ENCODE measurements at regions not wholly inside any gene's neighbourhood (a gene's known extent, or its start where the extent isn't known, plus 50 kb on each side); places are given as distances from the start of the nearest gene placed in this dataset.

GRCh38 chr4:111681751-111682150 is 463.5 kb upstream of the FAM241A start:
- DNase-seq (ENCODE audit: low read depth in 1 of 2, low spot score in 1 of 2) (no peak), ATAC-seq (no peak), FAIRE-seq (no peak)
- 63% methylated on average over 7 of the region's 7 CpGs for whole genome bisulfite sequencing (ENCODE audit: missing lambda C conversion rate)
- TF ChIP-seq, protein P1, sequence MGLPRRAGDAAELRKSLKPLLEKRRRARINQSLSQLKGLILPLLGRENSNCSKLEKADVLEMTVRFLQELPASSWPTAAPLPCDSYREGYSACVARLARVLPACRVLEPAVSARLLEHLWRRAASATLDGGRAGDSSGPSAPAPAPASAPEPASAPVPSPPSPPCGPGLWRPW (IDR thresholded peaks at IDR 0.05), result no peak
- no peak for TF ChIP-seq HOXB5 (CRISPR knock-in tag; IDR thresholded peaks at IDR 0.05)
- TF ChIP-seq HDAC2 (IDR thresholded peaks at IDR 0.05), result no peak
- TF ChIP-seq CBX2 (IDR thresholded peaks at IDR 0.05; ENCODE audit: borderline replicate concordance, low read depth), result no peak
- TF ChIP-seq TP53 (CRISPR knock-in tag; IDR thresholded peaks at IDR 0.05), result no peak
- no peak for TF ChIP-seq E2F6 (IDR thresholded peaks at IDR 0.05; ENCODE audit: borderline replicate concordance, low read depth)
- TF ChIP-seq ZSCAN20 (CRISPR knock-in tag; IDR thresholded peaks at IDR 0.05), result no peak
- no peak for TF ChIP-seq ZNF302 (CRISPR knock-in tag; IDR thresholded peaks at IDR 0.05)
- no peak for TF ChIP-seq SMC3 (IDR thresholded peaks at IDR 0.05)
- TF ChIP-seq, protein P2, sequence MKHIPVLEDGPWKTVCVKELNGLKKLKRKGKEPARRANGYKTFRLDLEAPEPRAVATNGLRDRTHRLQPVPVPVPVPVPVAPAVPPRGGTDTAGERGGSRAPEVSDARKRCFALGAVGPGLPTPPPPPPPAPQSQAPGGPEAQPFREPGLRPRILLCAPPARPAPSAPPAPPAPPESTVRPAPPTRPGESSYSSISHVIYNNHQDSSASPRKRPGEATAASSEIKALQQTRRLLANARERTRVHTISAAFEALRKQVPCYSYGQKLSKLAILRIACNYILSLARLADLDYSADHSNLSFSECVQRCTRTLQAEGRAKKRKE (CRISPR knock-in tag; IDR thresholded peaks at IDR 0.05; ENCODE audit: low read depth), result no peak
- no peak for TF ChIP-seq NR3C1 (IDR thresholded peaks at IDR 0.05)
- TF ChIP-seq HMGXB4 (CRISPR knock-in tag; IDR thresholded peaks at IDR 0.05; ENCODE audit: borderline replicate concordance), result no peak
- no peak for TF ChIP-seq HOXA7 (CRISPR knock-in tag; IDR thresholded peaks at IDR 0.05)
- TF ChIP-seq RNF2 (IDR thresholded peaks at IDR 0.05; ENCODE audit: borderline replicate concordance, low read depth), result no peak
- TF ChIP-seq FOSB (CRISPR knock-in tag; IDR thresholded peaks at IDR 0.05), result no peak
- TF ChIP-seq POLR2AphosphoS2 (conservative IDR thresholded peaks at IDR 0.05; ENCODE audit: low read length), result no peak
- TF ChIP-seq JUNB (IDR thresholded peaks at IDR 0.05), result no peak
- no peak for TF ChIP-seq FOXS1 (CRISPR knock-in tag; IDR thresholded peaks at IDR 0.05)
- H3K4me2 ChIP-seq, result no peak overlapping the region
- H3K27ac ChIP-seq, result no peak overlapping the region
- ChIA-PET POLR2A (no interaction called here), CTCF (no interaction called here)
- H3K4me1 ChIP-seq, result no peaks in the 10 kb centered on the region
- H3K9me3 ChIP-seq, result no peaks in the 10 kb centered on the region
- no peak overlapping the region for H3K4me3 ChIP-seq

DNA sequence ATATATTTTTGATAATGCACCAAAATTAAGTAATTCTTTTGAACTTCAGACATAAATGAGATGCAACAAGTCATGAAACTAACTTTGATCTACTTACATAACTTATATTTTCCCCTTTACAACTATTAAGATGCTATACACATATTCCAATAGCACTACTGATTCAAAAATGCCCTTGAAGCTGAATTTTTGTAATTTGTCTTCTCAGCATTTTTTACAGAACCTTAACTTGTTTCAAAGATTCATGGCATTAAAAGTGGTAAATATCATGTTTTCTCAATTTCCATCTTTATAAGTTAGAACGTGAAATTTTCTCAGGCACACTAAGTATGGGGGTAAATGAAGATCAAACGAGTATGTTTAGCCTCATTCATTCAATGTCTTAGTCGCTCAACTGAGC is 460.0 kb upstream of the FAM241A start:
- WGBS (ENCODE audit: missing lambda C conversion rate), result 47% methylated on average over 3 of the region's 3 CpGs
- Histone ChIP-seq H3K4me1 (no peaks in the 10 kb centered on the region), H3K4me2 (no peak overlapping the region), H3K9me3 (no peaks in the 10 kb centered on the region), H3K27ac (no peak overlapping the region), H3K4me3 (no peak overlapping the region)
- ATAC-seq (no peak), FAIRE-seq (no peak), DNase-seq (ENCODE audit: low read depth in 1 of 2, low spot score in 1 of 2) (no peak)
- TF ChIP-seq CHD2 (IDR thresholded peaks at IDR 0.05; ENCODE audit: low read length, partially characterized antibody), result no peak
- TF ChIP-seq MAFK (IDR thresholded peaks at IDR 0.05; ENCODE audit: partially characterized antibody), result peak; percentile 84
- ChIA-PET POLR2A (no interaction called here), CTCF (no interaction called here)

GRCh38 chr4:111689214-111689613 is 456.0 kb upstream of the FAM241A start:
- ChIA-PET POLR2A (no interaction called here), CTCF (no interaction called here)
- ATAC-seq (peak in 1 of 2 experiments; percentile 54; a peak in 1 of 6 replicates), DNase-seq (ENCODE audit: low read depth in 1 of 2, low spot score in 1 of 2) (peak in 1 of 2 experiments; percentile 18), FAIRE-seq (no peak)
- Histone ChIP-seq H3K4me2 (0 out of 3 replicates have a peak overlapping the region, but pooled peaks have one; percentile 26), H3K27ac (no peak overlapping the region), H3K9me3 (no peaks in the 10 kb centered on the region), H3K4me3 (no peak overlapping the region), H3K4me1 (no peaks in the 10 kb centered on the region)
- TF ChIP-seq BHLHE40 (IDR thresholded peaks at IDR 0.05; ENCODE audit: low read depth, low read length) (no peak), CEBPB (IDR thresholded peaks at IDR 0.05) (peak; percentile 69 to 89), KDM1A (IDR thresholded peaks at IDR 0.05; ENCODE audit: low read depth) (no peak), JUN (IDR thresholded peaks at IDR 0.05) (no peak), JUNB (IDR thresholded peaks at IDR 0.05) (0 out of 2 replicates have a peak, but pooled peaks have one; percentile 22), KDM5A (IDR thresholded peaks at IDR 0.05) (no peak), HEYL (CRISPR knock-in tag; IDR thresholded peaks at IDR 0.05) (no peak)
- TF ChIP-seq, protein P1 (IDR thresholded peaks at IDR 0.05), result peak; percentile 55; the same call in 1 of the 2 replicates
- TF ChIP-seq, protein P3, sequence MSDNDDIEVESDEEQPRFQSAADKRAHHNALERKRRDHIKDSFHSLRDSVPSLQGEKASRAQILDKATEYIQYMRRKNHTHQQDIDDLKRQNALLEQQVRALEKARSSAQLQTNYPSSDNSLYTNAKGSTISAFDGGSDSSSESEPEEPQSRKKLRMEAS (IDR thresholded peaks at IDR 0.05), result no peak
